ENCODE measurements at regions not wholly inside any gene's neighbourhood (a gene's known extent, or its start where the extent isn't known, plus 50 kb on each side); places are given as distances from the start of the nearest gene placed in this dataset.

DNA sequence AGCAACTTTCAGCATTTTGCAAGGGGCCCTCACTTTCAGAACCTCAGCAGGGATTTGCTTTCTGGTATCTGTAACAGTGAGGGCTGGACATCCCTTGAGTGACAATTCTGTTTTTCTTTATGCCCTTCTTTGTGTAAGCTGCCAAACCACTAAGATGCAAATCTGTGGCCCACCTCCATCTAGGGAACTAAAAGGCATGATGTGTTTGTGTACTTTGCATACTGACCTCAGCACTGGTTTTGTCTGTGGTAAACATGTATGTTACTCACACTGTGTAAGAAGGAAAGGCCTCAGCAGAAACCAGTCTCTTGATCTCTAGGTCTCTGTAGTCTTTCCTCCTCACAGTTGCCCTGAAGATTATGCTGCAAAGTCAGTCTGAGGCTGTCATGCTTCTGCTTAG is 396.6 kb upstream of the DYNLRB2 start:
- H2AFZ ChIP-seq, result no peak overlapping the region
- no peaks in the 10 kb centered on the region for H3K4me1 ChIP-seq
- no peaks in the 10 kb centered on the region for H3K27me3 ChIP-seq (ENCODE audit: control insufficient read depth, insufficient read depth, low read length)
- TF ChIP-seq, protein P1, sequence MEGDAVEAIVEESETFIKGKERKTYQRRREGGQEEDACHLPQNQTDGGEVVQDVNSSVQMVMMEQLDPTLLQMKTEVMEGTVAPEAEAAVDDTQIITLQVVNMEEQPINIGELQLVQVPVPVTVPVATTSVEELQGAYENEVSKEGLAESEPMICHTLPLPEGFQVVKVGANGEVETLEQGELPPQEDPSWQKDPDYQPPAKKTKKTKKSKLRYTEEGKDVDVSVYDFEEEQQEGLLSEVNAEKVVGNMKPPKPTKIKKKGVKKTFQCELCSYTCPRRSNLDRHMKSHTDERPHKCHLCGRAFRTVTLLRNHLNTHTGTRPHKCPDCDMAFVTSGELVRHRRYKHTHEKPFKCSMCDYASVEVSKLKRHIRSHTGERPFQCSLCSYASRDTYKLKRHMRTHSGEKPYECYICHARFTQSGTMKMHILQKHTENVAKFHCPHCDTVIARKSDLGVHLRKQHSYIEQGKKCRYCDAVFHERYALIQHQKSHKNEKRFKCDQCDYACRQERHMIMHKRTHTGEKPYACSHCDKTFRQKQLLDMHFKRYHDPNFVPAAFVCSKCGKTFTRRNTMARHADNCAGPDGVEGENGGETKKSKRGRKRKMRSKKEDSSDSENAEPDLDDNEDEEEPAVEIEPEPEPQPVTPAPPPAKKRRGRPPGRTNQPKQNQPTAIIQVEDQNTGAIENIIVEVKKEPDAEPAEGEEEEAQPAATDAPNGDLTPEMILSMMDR (IDR thresholded peaks at IDR 0.05), result no peak
- no peak overlapping the region for H3K4me3 ChIP-seq (ENCODE audit: low read depth, low read length)
- H3K9ac ChIP-seq, result no peak overlapping the region
- no peaks in the 10 kb centered on the region for H3K9me3 ChIP-seq (ENCODE audit: control insufficient read depth, low read length)
- H3K79me2 ChIP-seq, result no peaks in the 10 kb centered on the region
- no peak overlapping the region for H3K27ac ChIP-seq
- H3K4me2 ChIP-seq (ENCODE audit: low read length), result no peak overlapping the region
- no peaks in the 10 kb centered on the region for H3K36me3 ChIP-seq (ENCODE audit: control insufficient read depth, insufficient read depth, low read length)

DNA sequence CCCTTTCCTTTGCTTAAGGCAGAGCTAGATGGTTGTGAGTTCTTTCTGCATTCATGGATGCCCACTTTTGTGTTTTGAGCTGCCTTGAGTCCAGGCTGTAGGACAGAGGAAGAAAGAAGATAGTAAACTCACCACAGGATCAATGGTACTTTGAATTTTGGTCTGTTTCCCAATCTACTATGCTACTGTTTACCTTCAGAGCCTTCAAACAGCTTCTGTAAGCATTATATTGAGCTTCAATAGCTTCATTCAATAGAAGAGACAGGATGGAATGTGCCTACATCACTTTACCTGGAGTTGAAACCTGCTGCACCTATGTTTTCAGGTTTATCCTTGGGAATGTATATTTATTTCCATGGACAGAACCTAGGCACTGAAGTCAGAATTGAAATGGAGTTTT is 397.9 kb upstream of the DYNLRB2 start:
- Histone ChIP-seq H3K27ac (no peak overlapping the region), H2AFZ (no peak overlapping the region), H3K79me2 (no peaks in the 10 kb centered on the region), H3K9ac (no peak overlapping the region), H3K4me2 (ENCODE audit: low read length) (no peak overlapping the region), H3K27me3 (ENCODE audit: control insufficient read depth, insufficient read depth, low read length) (no peaks in the 10 kb centered on the region), H3K4me1 (no peaks in the 10 kb centered on the region), H3K9me3 (ENCODE audit: control insufficient read depth, low read length) (no peaks in the 10 kb centered on the region), H3K4me3 (ENCODE audit: low read depth, low read length) (no peak overlapping the region), H3K36me3 (ENCODE audit: control insufficient read depth, insufficient read depth, low read length) (no peaks in the 10 kb centered on the region)
- TF ChIP-seq, protein P1 (IDR thresholded peaks at IDR 0.05), result no peak

DNA sequence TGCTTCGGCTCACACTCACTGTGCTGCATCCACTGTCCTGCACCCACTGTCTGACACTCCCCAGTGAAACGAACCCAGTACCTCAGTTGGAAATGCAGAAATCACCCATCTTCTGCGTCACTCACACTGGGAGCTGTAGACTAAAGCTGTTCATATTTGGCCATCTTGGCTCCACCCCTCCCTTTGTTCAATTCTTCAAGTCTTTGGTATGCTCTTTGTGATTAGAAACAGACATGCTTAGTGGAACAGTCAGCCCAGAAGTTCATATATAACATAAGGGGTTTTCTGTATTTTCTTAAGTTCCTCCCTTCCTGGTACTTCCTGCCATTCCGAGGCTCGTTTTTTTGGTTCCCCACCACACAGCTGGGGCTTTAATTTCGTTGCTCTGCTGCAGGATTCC is 398.5 kb upstream of the DYNLRB2 start:
- TF ChIP-seq, protein P1 (IDR thresholded peaks at IDR 0.05), result no peak
- H3K9me3 ChIP-seq (ENCODE audit: control insufficient read depth, low read length), result no peaks in the 10 kb centered on the region
- H3K36me3 ChIP-seq (ENCODE audit: control insufficient read depth, insufficient read depth, low read length), result no peaks in the 10 kb centered on the region
- H3K27ac ChIP-seq, result no peak overlapping the region
- H3K9ac ChIP-seq, result no peak overlapping the region
- H3K79me2 ChIP-seq, result no peaks in the 10 kb centered on the region
- H3K27me3 ChIP-seq (ENCODE audit: control insufficient read depth, insufficient read depth, low read length), result no peaks in the 10 kb centered on the region
- no peak overlapping the region for H3K4me3 ChIP-seq (ENCODE audit: low read depth, low read length)
- H2AFZ ChIP-seq, result no peak overlapping the region
- H3K4me2 ChIP-seq (ENCODE audit: low read length), result no peak overlapping the region
- no peaks in the 10 kb centered on the region for H3K4me1 ChIP-seq

DNA sequence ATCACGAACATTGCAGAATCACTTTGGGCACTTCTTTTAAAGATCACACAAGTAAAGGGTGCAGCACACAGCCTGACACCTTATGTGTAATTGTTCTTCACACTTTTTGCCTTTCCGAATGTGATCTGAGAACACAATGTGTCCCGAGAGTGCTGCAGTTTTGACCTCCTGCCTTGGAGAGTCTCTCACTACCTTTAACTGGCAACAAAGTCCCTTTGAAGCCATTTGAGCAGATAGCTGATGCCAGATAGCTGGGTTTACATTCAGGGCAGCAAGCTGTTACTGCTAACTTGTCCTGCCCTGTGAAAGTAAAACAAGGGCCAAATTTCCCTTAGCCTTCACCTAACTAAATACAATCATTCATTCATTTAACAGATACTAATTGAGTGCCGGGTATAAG is 411.0 kb upstream of the DYNLRB2 start:
- Histone ChIP-seq H3K4me2 (ENCODE audit: low read length) (no peak overlapping the region), H3K4me1 (no peaks in the 10 kb centered on the region), H3K36me3 (ENCODE audit: control insufficient read depth, insufficient read depth, low read length) (no peaks in the 10 kb centered on the region), H3K9ac (no peak overlapping the region), H3K4me3 (ENCODE audit: low read depth, low read length) (no peak overlapping the region), H2AFZ (no peak overlapping the region), H3K27me3 (ENCODE audit: control insufficient read depth, insufficient read depth, low read length) (no peaks in the 10 kb centered on the region), H3K27ac (no peak overlapping the region), H3K79me2 (no peaks in the 10 kb centered on the region), H3K9me3 (ENCODE audit: control insufficient read depth, low read length) (no peaks in the 10 kb centered on the region)
- TF ChIP-seq, protein P1 (IDR thresholded peaks at IDR 0.05), result no peak

DNA sequence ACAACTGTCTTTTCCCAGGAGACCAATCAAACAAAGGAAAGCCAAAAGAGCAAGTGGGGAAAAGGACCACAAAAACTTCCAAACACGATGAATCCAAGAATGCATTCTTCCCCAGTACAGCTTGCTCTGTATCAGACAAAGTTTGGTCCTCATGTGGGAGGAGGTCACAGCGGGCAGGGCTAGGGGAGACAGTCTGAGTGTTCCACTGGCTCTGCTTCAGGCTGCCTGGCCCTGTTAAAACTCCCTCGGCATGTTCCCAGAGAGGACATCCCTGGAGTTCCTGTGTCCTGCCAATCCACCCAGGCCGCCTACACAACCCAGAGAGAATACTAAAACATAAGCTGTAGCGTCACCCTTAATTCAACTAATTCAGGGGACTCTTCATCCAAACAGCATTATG is 415.1 kb upstream of the DYNLRB2 start:
- Histone ChIP-seq H3K79me2 (no peaks in the 10 kb centered on the region), H3K9me3 (ENCODE audit: control insufficient read depth, low read length) (no peaks in the 10 kb centered on the region), H3K27me3 (ENCODE audit: control insufficient read depth, insufficient read depth, low read length) (no peaks in the 10 kb centered on the region), H3K36me3 (ENCODE audit: control insufficient read depth, insufficient read depth, low read length) (no peaks in the 10 kb centered on the region), H3K27ac (no peak overlapping the region), H3K9ac (no peak overlapping the region), H2AFZ (no peak overlapping the region), H3K4me1 (no peaks in the 10 kb centered on the region), H3K4me3 (ENCODE audit: low read depth, low read length) (no peak overlapping the region), H3K4me2 (ENCODE audit: low read length) (no peak overlapping the region)
- TF ChIP-seq, protein P1 (IDR thresholded peaks at IDR 0.05), result no peak

Measured in parathyroid adenoma (tissue), 2 donors.